ENCODE measurements at regions not wholly inside any gene's neighbourhood (a gene's known extent, or its start where the extent isn't known, plus 50 kb on each side); places are given as distances from the start of the nearest gene placed in this dataset.

GRCh38 chr3:152060701-152061100 is 187.3 kb downstream of the SUCNR1 start:
- no peak for TF ChIP-seq PATZ1 (CRISPR knock-in tag; IDR thresholded peaks at IDR 0.05; ENCODE audit: borderline replicate concordance)
- no peak for TF ChIP-seq TCF4 (CRISPR knock-in tag; IDR thresholded peaks at IDR 0.05; ENCODE audit: borderline replicate concordance)
- TF ChIP-seq CSDC2 (CRISPR knock-in tag; IDR thresholded peaks at IDR 0.05): no peak
- no peak for TF ChIP-seq ZC3H10 (CRISPR knock-in tag; IDR thresholded peaks at IDR 0.05)
- TF ChIP-seq ZFP30 (CRISPR knock-in tag; IDR thresholded peaks at IDR 0.05): no peak

DNA sequence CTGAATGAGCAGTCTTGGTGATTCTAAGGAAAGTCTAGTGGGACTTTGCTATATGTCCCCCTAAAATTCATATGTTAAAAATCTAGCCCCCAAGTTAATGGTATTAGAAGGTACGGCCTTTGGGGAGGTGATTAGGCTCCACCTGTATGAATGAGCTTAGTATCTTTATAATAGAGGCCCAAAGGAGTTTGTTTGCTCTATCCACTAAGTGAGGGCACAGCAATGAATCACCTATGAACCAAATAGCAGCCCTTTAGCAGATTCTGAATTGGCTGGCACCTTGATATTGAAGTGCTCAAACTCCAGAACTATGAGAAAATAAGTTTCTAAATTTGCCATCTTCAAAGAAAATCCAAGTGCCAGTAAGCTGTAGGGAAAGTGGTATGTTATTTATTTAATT is 187.9 kb downstream of the SUCNR1 start:
- ATAC-seq: no peak
- TF ChIP-seq TCF4 (CRISPR knock-in tag; IDR thresholded peaks at IDR 0.05; ENCODE audit: borderline replicate concordance) (no peak), RARB (CRISPR knock-in tag; IDR thresholded peaks at IDR 0.05) (no peak), OSR1 (CRISPR knock-in tag; IDR thresholded peaks at IDR 0.05) (no peak), ISL1 (CRISPR knock-in tag; IDR thresholded peaks at IDR 0.05) (no peak), PPARA (CRISPR knock-in tag; IDR thresholded peaks at IDR 0.05; ENCODE audit: borderline replicate concordance) (no peak), CREB5 (CRISPR knock-in tag; IDR thresholded peaks at IDR 0.05; ENCODE audit: low read depth) (no peak), TOX (CRISPR knock-in tag; IDR thresholded peaks at IDR 0.05; ENCODE audit: borderline replicate concordance) (no peak), ZNF70 (CRISPR knock-in tag; IDR thresholded peaks at IDR 0.05) (no peak), ZNF8 (CRISPR knock-in tag; IDR thresholded peaks at IDR 0.05) (no peak), SNAI2 (CRISPR knock-in tag; IDR thresholded peaks at IDR 0.05) (no peak), ZC3H10 (CRISPR knock-in tag; IDR thresholded peaks at IDR 0.05) (no peak), PATZ1 (CRISPR knock-in tag; IDR thresholded peaks at IDR 0.05; ENCODE audit: borderline replicate concordance) (no peak), TSHZ2 (CRISPR knock-in tag; IDR thresholded peaks at IDR 0.05) (no peak)
- TF ChIP-seq, protein P1, sequence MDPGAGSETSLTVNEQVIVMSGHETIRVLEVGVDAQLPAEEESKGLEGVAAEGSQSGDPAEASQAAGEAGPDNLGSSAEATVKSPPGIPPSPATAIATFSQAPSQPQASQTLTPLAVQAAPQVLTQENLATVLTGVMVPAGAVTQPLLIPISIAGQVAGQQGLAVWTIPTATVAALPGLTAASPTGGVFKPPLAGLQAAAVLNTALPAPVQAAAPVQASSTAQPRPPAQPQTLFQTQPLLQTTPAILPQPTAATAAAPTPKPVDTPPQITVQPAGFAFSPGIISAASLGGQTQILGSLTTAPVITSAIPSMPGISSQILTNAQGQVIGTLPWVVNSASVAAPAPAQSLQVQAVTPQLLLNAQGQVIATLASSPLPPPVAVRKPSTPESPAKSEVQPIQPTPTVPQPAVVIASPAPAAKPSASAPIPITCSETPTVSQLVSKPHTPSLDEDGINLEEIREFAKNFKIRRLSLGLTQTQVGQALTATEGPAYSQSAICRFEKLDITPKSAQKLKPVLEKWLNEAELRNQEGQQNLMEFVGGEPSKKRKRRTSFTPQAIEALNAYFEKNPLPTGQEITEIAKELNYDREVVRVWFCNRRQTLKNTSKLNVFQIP (CRISPR knock-in tag; IDR thresholded peaks at IDR 0.05; ENCODE audit: borderline replicate concordance, low read depth): no peak

More at GRCh38 chr3:152060701-152061100, 187.3 kb downstream of the SUCNR1 start:
- no peak for ATAC-seq

DNA sequence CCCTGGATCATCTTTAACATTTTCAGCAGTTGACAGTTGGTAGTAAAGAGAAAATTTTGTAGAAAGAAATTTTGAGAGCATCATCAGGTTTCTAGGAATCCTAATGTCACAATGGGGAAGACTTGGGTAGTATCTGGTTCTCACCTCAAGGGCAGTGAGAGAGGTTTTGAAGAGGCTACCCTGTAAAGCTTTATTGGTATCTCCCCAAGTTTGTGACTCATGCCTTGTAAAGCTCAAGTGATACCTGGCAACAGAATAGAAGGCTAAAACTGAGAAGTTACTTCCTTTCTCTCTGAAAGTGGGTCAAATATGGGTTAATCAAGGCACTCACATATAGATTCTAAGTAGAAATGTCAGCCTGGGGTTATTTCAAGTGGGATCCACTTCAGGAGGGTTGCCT is 196.4 kb downstream of the SUCNR1 start:
- ATAC-seq: no peak
- TF ChIP-seq ZFP3 (CRISPR knock-in tag; IDR thresholded peaks at IDR 0.05) (no peak), CREB5 (CRISPR knock-in tag; IDR thresholded peaks at IDR 0.05; ENCODE audit: low read depth) (no peak), TSHZ2 (CRISPR knock-in tag; IDR thresholded peaks at IDR 0.05) (no peak), TCF4 (CRISPR knock-in tag; IDR thresholded peaks at IDR 0.05; ENCODE audit: borderline replicate concordance) (no peak)
